HCT116 (cell line): ENCODE measurements at regions not wholly inside any gene's neighbourhood (a gene's known extent, or its start where the extent isn't known, plus 50 kb on each side); places are given as distances from the start of the nearest gene placed in this dataset.

Source experiments
- ATAC-seq: fragments of 200-7000 bp; cut with Tn5 transposase; 2 replicates; pipeline ENCODE4 v1.9.1; 2020; ENCODE audit warnings: mild to moderate bottlenecking, moderate library complexity
- BruUV-seq: library from RNA; stranded (reverse); fragments of 400-500 nt; replicated peaks from 2 replicates; lab custom pipeline; 2021; lab: Mats Ljungman, UMichigan
- CTCF ChIA-PET: fragments of 300-600 bp; sonication (Branson Sonifier 250); formaldehyde crosslinking; loops from one replicate; lab custom pipeline; 2021; ENCODE audit warnings: antibody characterized with exemption; lab: Charles Lee
- POLR2A ChIA-PET: fragments of 300-600, 350-600 bp; sonication (Branson Sonifier 250); formaldehyde crosslinking; loops from one replicate; lab custom pipeline; 2021; ENCODE audit warnings: antibody characterized with exemption; lab: Charles Lee
- RAD21 ChIA-PET, 2 experiments: fragments of 300-600 bp; sonication (Branson Sonifier 250); formaldehyde crosslinking; loops; one replicate each; lab custom pipeline; 2023; ENCODE audit warnings: low total read pairs in 2 of 2; ENCODE audit not compliant: uncharacterized antibody in 2 of 2, unreplicated experiment in 2 of 2, low non-redundant PET in 1 of 2; lab: Charles Lee
- DNase-seq: peaks from one replicate; pipeline ENCODE4 v3.0.0-alpha.2; 2010; ENCODE audit warnings: low read depth, low spot score
- H2AFZ ChIP-seq: fragments of 200-600 bp; shearing (Covaris generic), sonication (generic); 2 replicates; pipeline ENCODE4 v1.6.1; 2017; ENCODE audit warnings: low read depth, mixed run types, mixed read lengths, antibody characterized with exemption, low read length; ENCODE audit not compliant: poor library complexity, severe bottlenecking
- H3K27ac ChIP-seq: 2 replicates; pipeline ENCODE4 v1.5.1; 2012; ENCODE audit warnings: low read depth, low read length
- H3K27me3 ChIP-seq: fragments of 200-600 bp; sonication (generic); 2 replicates; pipeline ENCODE4 v1.6.1; 2016; ENCODE audit warnings: mixed run types, low read length, mixed read lengths; ENCODE audit not compliant: insufficient read depth
- H3K36me3 ChIP-seq, 2 experiments: fragments of 200-500 bp in 1 of 2; fragments of 200-600 bp in 1 of 2; sonication (Bioruptor generic) in 1 of 2; sonication (generic) in 1 of 2; 2 replicates each; pipeline versions ENCODE4 v1.5.1 to v1.6.1; 2014 to 2016; ENCODE audit warnings: low read length in 2 of 2, inconsistent platforms in 1 of 2, mixed read lengths in 1 of 2, mixed run types in 1 of 2; ENCODE audit not compliant: insufficient read depth in 2 of 2, control insufficient read depth in 1 of 2
- H3K4me1 ChIP-seq, 2 experiments: fragments of 200-600 bp in 1 of 2; sonication (generic) in 1 of 2; 2 replicates each; pipeline versions ENCODE4 v1.5.1 to v1.6.1; 2012 to 2017; ENCODE audit warnings: low read length in 2 of 2, inconsistent platforms in 1 of 2, mild to moderate bottlenecking in 1 of 2, mixed read lengths in 1 of 2, mixed run types in 1 of 2, moderate library complexity in 1 of 2; ENCODE audit not compliant: insufficient read depth in 2 of 2, control insufficient read depth in 1 of 2
- H3K4me2 ChIP-seq: fragments of 200-600 bp; sonication (generic); 2 replicates; pipeline ENCODE4 v1.6.1; 2017; ENCODE audit warnings: mixed run types, low read length, mixed read lengths
- H3K4me3 ChIP-seq, 2 experiments: fragments of 200-600 bp in 1 of 2; sonication (generic) in 1 of 2; replicated peaks in 1 of 2; 2 replicates each; pipeline ENCODE4 v1.5.1; 2011 to 2016; ENCODE audit warnings: low read length in 2 of 2, control low read depth in 1 of 2, low read depth in 1 of 2, mild to moderate bottlenecking in 1 of 2, mixed read lengths in 1 of 2, mixed run types in 1 of 2
- H3K79me2 ChIP-seq: fragments of 200-600 bp; sonication (generic); 2 replicates; pipeline ENCODE4 v1.6.1; 2017; ENCODE audit warnings: mild to moderate bottlenecking, mixed run types, low read length, moderate library complexity, mixed read lengths; ENCODE audit not compliant: insufficient read depth
- H3K9ac ChIP-seq: fragments of 200-600 bp; sonication (generic); 2 replicates; pipeline ENCODE4 v1.6.1; 2016; ENCODE audit warnings: low read length, mixed read lengths
- H3K9me2 ChIP-seq: fragments of 200-600 bp; sonication (generic), shearing (Covaris generic); 2 replicates; pipeline ENCODE4 v1.6.1; 2017; ENCODE audit warnings: mixed run types, mild to moderate bottlenecking, moderate library complexity; ENCODE audit not compliant: insufficient read depth
- H3K9me3 ChIP-seq, 2 experiments: fragments of 200-500 bp in 1 of 2; fragments of 200-600 bp in 1 of 2; sonication (Bioruptor generic) in 1 of 2; sonication (generic) in 1 of 2; 2 replicates each; pipeline ENCODE4 v1.6.1; 2014 to 2017; ENCODE audit warnings: low read length in 2 of 2, mixed read lengths in 2 of 2, inconsistent platforms in 1 of 2, low read depth in 1 of 2, mild to moderate bottlenecking in 1 of 2, mixed run types in 1 of 2, moderate library complexity in 1 of 2; ENCODE audit not compliant: control insufficient read depth in 1 of 2, insufficient read depth in 1 of 2
- H4K20me1 ChIP-seq: fragments of 200-600 bp; sonication (generic), shearing (Covaris generic); 2 replicates; pipeline ENCODE4 v1.6.1; 2017; ENCODE audit warnings: mixed run types, mild to moderate bottlenecking, moderate library complexity; ENCODE audit not compliant: insufficient read depth
- CBX3 ChIP-seq: IDR thresholded peaks from 2 replicates; pipeline ENCODE4 v1.6.1; 2012; ENCODE audit warnings: low read depth
- CEBPB ChIP-seq: IDR thresholded peaks from 2 replicates; pipeline ENCODE4 v1.6.1; 2012; ENCODE audit warnings: low read depth
- ELF1 ChIP-seq: IDR thresholded peaks from 2 replicates; pipeline ENCODE4 v1.6.1; 2012; ENCODE audit warnings: low read depth, borderline replicate concordance
- EZH2 ChIP-seq: fragments of 200-600 bp; sonication (generic); IDR thresholded peaks from 2 replicates; pipeline ENCODE4 v1.6.1; 2017; ENCODE audit warnings: antibody characterized with exemption, mixed run types
- EZH2phosphoT487 ChIP-seq: fragments of 200-600 bp; IDR thresholded peaks from 2 replicates; pipeline ENCODE4 v1.6.1; 2018; ENCODE audit warnings: antibody characterized with exemption, borderline replicate concordance
- JUND ChIP-seq: IDR thresholded peaks from 2 replicates; pipeline ENCODE4 v1.6.1; 2012
- MAX ChIP-seq: IDR thresholded peaks from 2 replicates; pipeline ENCODE4 v1.6.1; 2012
- POLR2A ChIP-seq: IDR thresholded peaks from 2 replicates; pipeline ENCODE4 v1.7.0; 2011; ENCODE audit warnings: borderline replicate concordance; ENCODE audit not compliant: insufficient read depth, insufficient read length; ENCODE audit errors: extremely low read depth
- POLR2AphosphoS5 ChIP-seq: IDR thresholded peaks from 2 replicates; pipeline ENCODE4 v1.6.1; 2011; ENCODE audit warnings: mild to moderate bottlenecking, low read depth, low read length, moderate library complexity
- RAD21 ChIP-seq: IDR thresholded peaks from 2 replicates; pipeline ENCODE4 v1.6.1; 2012; ENCODE audit warnings: low read depth, mild to moderate bottlenecking
- REST ChIP-seq: IDR thresholded peaks from 2 replicates; pipeline ENCODE4 v1.6.1; 2012; ENCODE audit warnings: low read depth
- SRF ChIP-seq: IDR thresholded peaks from 2 replicates; pipeline ENCODE4 v1.6.1; 2012; ENCODE audit warnings: low read depth
- TCF7L2 ChIP-seq: IDR thresholded peaks from 2 replicates; pipeline ENCODE4 v1.7.0; 2011; ENCODE audit warnings: borderline replicate concordance, inconsistent platforms; ENCODE audit not compliant: insufficient read depth, insufficient read length; ENCODE audit errors: extremely low read depth
- YY1 ChIP-seq: IDR thresholded peaks from 2 replicates; pipeline ENCODE4 v1.6.1; 2011; ENCODE audit warnings: low read length, low read depth, moderate library complexity, mild to moderate bottlenecking; ENCODE audit not compliant: insufficient replicate concordance; ENCODE audit errors: extremely low read depth
- ZFX ChIP-seq: fragments of 450-650 bp; IDR thresholded peaks from 2 replicates; pipeline ENCODE4 v1.6.1; 2017
- ZNF274 ChIP-seq: fragments of 200-500 bp; sonication (Bioruptor generic); IDR thresholded peaks from 2 replicates; pipeline ENCODE4 v1.6.1; 2014; ENCODE audit warnings: mild to moderate bottlenecking, low read depth, low read length, inconsistent platforms
- intact Hi-C: fragments of 100-400 bp; cut with micrococcal nuclease; formaldehyde crosslinking; loops from 2 replicates; pipeline ENCODE4 v1.10.0; 2022
- TF ChIP-seq, protein P1 (sequence below), 3 experiments: fragments of 200-600 bp in 1 of 3; sonication (generic) in 1 of 3; IDR thresholded peaks in 2 of 3; conservative IDR thresholded peaks in 1 of 3; 2 replicates each; pipeline ENCODE4 v1.5.1; 2012 to 2017; ENCODE audit warnings: low read depth in 2 of 3, low read length in 2 of 3, antibody characterized with exemption in 1 of 3, borderline replicate concordance in 1 of 3, control low read depth in 1 of 3, mild to moderate bottlenecking in 1 of 3, mixed read lengths in 1 of 3, mixed run types in 1 of 3, moderate library complexity in 1 of 3; ENCODE audit not compliant: insufficient read depth in 1 of 3
- TF ChIP-seq, protein P2 (sequence below): IDR thresholded peaks from 2 replicates; pipeline ENCODE4 v1.6.1; 2012

- Histone ChIP-seq H3K79me2 (no peaks in the 10 kb centered on the region), H3K9me2 (no peaks in the 10 kb centered on the region), H3K4me1 (no peaks in the 10 kb centered on the region), H3K4me3 (no peak overlapping the region), H3K36me3 (no peaks in the 10 kb centered on the region), H3K9ac (no peak overlapping the region), H3K27me3 (no peaks in the 10 kb centered on the region), H2AFZ (no peak overlapping the region), H4K20me1 (no peaks in the 10 kb centered on the region), H3K27ac (no peak overlapping the region), H3K4me2 (no peak overlapping the region), H3K9me3 (peaks cover 16 to 25% of the 10 kb centered on the region in 2 experiments; a peak in 2 of 4 replicates)
- DNase-seq: no peak
- ChIA-PET RAD21 (no interaction called here), POLR2A (no interaction called here), CTCF (no interaction called here)
- intact Hi-C loops: no loop called here
- no peak for ATAC-seq
- no TSS peak for BruUV-seq
- no peak for TF ChIP-seq POLR2AphosphoS5
- TF ChIP-seq CBX3: no peak
- no peak for TF ChIP-seq MAX
- no peak for TF ChIP-seq TCF7L2
- TF ChIP-seq ZNF274: no peak
- no peak for TF ChIP-seq YY1
- no peak for TF ChIP-seq ZFX
- no peak for TF ChIP-seq EZH2phosphoT487
- no peak for TF ChIP-seq CEBPB
- no peak for TF ChIP-seq POLR2A
- TF ChIP-seq, protein P1, sequence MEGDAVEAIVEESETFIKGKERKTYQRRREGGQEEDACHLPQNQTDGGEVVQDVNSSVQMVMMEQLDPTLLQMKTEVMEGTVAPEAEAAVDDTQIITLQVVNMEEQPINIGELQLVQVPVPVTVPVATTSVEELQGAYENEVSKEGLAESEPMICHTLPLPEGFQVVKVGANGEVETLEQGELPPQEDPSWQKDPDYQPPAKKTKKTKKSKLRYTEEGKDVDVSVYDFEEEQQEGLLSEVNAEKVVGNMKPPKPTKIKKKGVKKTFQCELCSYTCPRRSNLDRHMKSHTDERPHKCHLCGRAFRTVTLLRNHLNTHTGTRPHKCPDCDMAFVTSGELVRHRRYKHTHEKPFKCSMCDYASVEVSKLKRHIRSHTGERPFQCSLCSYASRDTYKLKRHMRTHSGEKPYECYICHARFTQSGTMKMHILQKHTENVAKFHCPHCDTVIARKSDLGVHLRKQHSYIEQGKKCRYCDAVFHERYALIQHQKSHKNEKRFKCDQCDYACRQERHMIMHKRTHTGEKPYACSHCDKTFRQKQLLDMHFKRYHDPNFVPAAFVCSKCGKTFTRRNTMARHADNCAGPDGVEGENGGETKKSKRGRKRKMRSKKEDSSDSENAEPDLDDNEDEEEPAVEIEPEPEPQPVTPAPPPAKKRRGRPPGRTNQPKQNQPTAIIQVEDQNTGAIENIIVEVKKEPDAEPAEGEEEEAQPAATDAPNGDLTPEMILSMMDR (IDR thresholded peaks at IDR 0.05 in 2 of 3, conservative IDR thresholded peaks at IDR 0.05 in 1 of 3; ENCODE audit: borderline replicate concordance in 1 of 3, insufficient read depth in 1 of 3, low read depth in 2 of 3, low read length in 2 of 3): no peak
- TF ChIP-seq EZH2: no peak
- TF ChIP-seq REST: no peak
- TF ChIP-seq JUND: no peak
- TF ChIP-seq, protein P2, sequence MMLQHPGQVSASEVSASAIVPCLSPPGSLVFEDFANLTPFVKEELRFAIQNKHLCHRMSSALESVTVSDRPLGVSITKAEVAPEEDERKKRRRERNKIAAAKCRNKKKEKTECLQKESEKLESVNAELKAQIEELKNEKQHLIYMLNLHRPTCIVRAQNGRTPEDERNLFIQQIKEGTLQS: no peak
- TF ChIP-seq SRF: no peak
- no peak for TF ChIP-seq RAD21
- no peak for TF ChIP-seq ELF1
Measured at GRCh38 chr18:78199611-78200010, 780.0 kb upstream of the SALL3 start.
